HL-60 (cell line): ENCODE measurements at regions not wholly inside any gene's neighbourhood (a gene's known extent, or its start where the extent isn't known, plus 50 kb on each side); places are given as distances from the start of the nearest gene placed in this dataset.

ENCODE experiments used
- DNase-seq, 2 experiments: peaks; one replicate each; pipeline ENCODE4 v3.0.0-alpha.2; 2010 to 2020; ENCODE audit warnings: low read depth in 1 of 2, low spot score in 1 of 2
- H3K27ac ChIP-seq: fragments of 250-450 bp; sonication (Bioruptor Pico); replicated peaks from 2 replicates; pipeline ENCODE4 v1.5.1; 2020; ENCODE audit warnings: mild to moderate bottlenecking, moderate library complexity
- H3K27me3 ChIP-seq: fragments of 250-450 bp; sonication (Bioruptor Pico); 2 replicates; pipeline ENCODE4 v1.5.1; 2021; ENCODE audit warnings: mild to moderate bottlenecking, moderate library complexity; ENCODE audit not compliant: insufficient read depth, poor library complexity, severe bottlenecking
- H3K4me3 ChIP-seq: replicated peaks from 2 replicates; pipeline ENCODE4 v1.5.1; 2011; ENCODE audit warnings: mild to moderate bottlenecking, control low read depth, low read length; ENCODE audit not compliant: insufficient read depth
- GABPA ChIP-seq: IDR thresholded peaks from 2 replicates; pipeline ENCODE4 v1.6.1; 2012; ENCODE audit warnings: low read depth
- POLR2AphosphoS5 ChIP-seq: IDR thresholded peaks from 2 replicates; pipeline ENCODE4 v1.6.1; 2012; ENCODE audit warnings: low read depth
- REST ChIP-seq: IDR thresholded peaks from 2 replicates; pipeline ENCODE4 v1.6.1; 2012; ENCODE audit warnings: low read depth; ENCODE audit not compliant: insufficient replicate concordance
- SPI1 ChIP-seq: IDR thresholded peaks from 2 replicates; pipeline ENCODE4 v1.6.1; 2012; ENCODE audit warnings: low read depth, mild to moderate bottlenecking, borderline replicate concordance
- TF ChIP-seq, protein P1 (sequence below): IDR thresholded peaks from one replicate; pipeline ENCODE4 v1.5.1; 2011; ENCODE audit warnings: low read length, control low read depth, inconsistent platforms; ENCODE audit not compliant: insufficient read depth

DNA sequence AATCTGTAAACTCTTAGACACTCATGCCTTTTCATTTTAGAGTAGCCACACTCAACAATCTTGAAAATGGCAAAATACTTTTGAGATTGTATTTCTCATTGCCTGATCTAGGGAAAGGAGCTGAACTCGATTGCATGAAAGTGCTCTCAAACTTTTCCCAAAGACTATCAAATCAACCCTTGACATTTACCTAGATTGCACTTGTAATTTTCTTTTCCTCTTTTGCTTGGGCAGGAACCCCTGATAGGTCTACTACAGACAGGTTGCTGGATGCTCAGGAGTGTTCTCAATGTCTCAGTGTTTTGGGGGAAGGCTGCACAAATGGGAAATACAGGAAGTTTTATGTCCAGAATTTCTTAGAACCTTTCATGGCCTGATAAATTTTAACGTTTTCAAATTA lies 468.0 kb upstream of the GJE1 start:
- TF ChIP-seq REST (no peak), POLR2AphosphoS5 (no peak), GABPA (no peak), SPI1 (no peak)
- TF ChIP-seq, protein P1, sequence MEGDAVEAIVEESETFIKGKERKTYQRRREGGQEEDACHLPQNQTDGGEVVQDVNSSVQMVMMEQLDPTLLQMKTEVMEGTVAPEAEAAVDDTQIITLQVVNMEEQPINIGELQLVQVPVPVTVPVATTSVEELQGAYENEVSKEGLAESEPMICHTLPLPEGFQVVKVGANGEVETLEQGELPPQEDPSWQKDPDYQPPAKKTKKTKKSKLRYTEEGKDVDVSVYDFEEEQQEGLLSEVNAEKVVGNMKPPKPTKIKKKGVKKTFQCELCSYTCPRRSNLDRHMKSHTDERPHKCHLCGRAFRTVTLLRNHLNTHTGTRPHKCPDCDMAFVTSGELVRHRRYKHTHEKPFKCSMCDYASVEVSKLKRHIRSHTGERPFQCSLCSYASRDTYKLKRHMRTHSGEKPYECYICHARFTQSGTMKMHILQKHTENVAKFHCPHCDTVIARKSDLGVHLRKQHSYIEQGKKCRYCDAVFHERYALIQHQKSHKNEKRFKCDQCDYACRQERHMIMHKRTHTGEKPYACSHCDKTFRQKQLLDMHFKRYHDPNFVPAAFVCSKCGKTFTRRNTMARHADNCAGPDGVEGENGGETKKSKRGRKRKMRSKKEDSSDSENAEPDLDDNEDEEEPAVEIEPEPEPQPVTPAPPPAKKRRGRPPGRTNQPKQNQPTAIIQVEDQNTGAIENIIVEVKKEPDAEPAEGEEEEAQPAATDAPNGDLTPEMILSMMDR: no peak
- H3K27me3 ChIP-seq: no peaks in the 10 kb centered on the region

GRCh38 chr6:141659582-141659981 lies 473.1 kb upstream of the GJE1 start:
- Histone ChIP-seq H3K4me3 (no peak overlapping the region), H3K27ac (no peak overlapping the region), H3K27me3 (no peaks in the 10 kb centered on the region)
- DNase-seq: no peak
- TF ChIP-seq SPI1 (no peak), POLR2AphosphoS5 (no peak)
- TF ChIP-seq, protein P1: no peak

More for the DNA sequence above, 468.0 kb upstream of the GJE1 start:
- H3K4me3 ChIP-seq: no peak overlapping the region
- DNase-seq: no peak
- H3K27ac ChIP-seq: no peak overlapping the region

DNA sequence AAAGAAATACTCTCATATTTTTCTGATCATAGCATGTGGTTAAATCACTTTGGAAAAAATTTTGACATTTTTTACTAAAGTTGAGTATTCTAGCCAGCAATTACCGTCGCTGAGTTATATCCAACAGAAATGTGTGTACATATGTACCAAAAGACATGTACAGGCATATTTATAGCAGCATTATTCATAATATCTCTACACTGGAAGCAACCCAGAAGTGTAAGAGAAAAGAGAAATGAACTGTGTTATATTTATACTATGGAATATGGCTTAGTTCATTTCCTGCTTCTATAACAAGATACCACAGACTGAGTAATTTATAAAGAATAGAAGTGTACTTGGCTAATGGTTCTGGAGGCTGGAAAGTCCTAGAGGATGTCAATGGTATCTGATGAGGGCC lies 474.0 kb upstream of the GJE1 start:
- DNase-seq: no peak
- no peak overlapping the region for H3K4me3 ChIP-seq
- H3K27ac ChIP-seq: no peak overlapping the region
- no peaks in the 10 kb centered on the region for H3K27me3 ChIP-seq
- TF ChIP-seq SPI1 (no peak), GABPA (no peak), POLR2AphosphoS5 (no peak)
- TF ChIP-seq, protein P1: no peak

- TF ChIP-seq GABPA (no peak), POLR2AphosphoS5 (no peak), REST (no peak)
- no peak overlapping the region for H3K27ac ChIP-seq
- H3K27me3 ChIP-seq: no peaks in the 10 kb centered on the region
Measured at GRCh38 chr6:141657812-141658211, 474.9 kb upstream of the GJE1 start.

More at GRCh38 chr6:141657812-141658211, 474.9 kb upstream of the GJE1 start:
- H3K4me3 ChIP-seq: no peak overlapping the region
- no peak for DNase-seq
